Superior temporal gyrus (tissue), 1 donor: ENCODE measurements at regions not wholly inside any gene's neighbourhood (a gene's known extent, or its start where the extent isn't known, plus 50 kb on each side); places are given as distances from the start of the nearest gene placed in this dataset.

Experiments used
- DNase-seq: peaks from one replicate; pipeline ENCODE4 v3.0.0-alpha.2; 2016; ENCODE audit errors: extremely low spot score

DNA sequence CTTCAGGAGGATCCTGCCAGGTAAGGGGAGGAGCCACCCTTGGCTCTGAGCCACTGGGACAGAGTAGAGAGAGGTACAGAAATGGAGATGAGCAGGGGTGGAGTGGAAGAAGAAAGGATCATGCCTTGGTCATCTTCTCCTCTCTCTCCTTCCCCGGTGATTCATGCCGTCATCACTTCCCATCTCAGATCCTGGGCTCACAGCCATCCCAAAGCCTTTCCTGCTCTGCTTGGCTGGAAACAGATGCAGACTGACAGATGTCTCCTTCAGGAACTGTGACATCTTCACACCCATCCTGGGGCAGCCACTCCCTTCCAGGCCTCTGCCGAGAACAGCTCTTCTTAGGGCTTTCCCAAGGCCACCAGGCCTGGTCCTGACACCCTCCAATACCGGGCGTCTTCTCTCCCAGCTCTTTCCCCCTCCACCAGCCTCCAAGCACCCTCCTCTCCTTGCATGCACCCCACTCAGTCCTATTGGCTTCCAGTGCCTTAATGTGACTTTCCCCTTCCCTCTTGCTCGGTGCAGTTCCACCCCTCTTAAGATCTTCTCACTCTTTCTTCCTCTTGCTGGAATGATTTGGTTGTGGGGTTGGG, 58.3 kb upstream of the TNP1 start:
- no peak for DNase-seq

DNA sequence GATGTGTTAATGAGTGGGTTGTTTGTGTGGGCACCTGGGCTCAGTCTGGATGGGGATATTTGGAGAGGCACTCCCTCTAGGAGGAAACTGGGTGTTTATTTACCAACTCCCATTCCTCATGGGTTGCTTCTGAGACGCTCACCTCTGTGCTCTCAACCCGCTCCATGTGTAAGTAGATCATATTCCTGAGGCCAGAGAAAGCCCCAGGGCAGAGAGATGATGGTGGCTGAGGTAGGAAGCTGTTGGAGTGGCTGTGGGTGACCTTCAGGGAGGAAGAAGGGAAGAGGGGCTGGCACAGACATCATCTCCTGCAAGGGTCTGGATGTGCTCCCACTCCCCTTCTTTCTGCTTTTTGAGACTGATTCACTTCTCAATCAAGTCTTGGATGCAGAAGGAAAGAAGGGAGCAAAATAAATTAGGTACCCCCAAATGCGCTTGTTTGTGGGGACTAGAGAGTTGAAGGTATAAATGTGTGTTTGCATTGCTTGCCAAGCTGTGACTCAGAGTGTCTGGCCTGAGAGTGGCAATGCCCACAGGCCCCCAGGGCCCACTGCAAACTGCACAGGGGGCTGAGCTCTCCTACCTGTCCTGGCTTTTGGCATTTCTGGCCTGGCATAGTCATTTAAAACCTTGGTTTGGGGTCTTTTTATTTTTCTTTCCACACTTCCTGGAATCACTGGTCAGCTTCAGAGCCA, 57.2 kb upstream of the TNP1 start:
- no peak for DNase-seq

DNA sequence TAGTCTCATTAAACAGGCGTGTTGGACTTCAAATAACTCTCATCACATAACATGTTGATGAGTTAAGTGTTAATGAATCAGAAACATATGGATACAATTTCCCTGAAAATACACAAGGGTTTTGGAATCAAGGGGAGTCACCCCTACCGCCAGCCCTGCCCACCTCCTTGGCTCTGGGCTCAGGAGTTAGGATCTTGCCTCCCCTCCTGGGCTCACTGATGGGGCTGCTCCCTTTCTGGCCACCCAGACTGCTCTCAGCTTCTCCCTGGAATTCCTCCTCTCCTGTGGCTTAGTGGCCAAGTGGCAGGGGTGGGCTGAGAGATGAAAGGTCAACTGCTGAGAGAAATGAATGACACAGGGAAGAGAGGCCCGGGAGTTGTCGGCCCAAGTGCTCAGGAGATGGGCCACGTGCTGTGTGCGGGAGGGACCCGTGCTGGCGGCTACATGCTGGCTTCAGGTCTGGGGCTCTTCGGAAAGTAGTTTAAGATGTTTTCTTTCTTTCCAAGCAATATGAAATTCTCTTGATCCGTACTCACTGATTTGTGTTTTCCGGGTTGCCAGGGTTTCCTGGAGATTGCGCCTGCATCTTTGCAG, 55.8 kb upstream of the TNP1 start:
- no peak for DNase-seq

DNA sequence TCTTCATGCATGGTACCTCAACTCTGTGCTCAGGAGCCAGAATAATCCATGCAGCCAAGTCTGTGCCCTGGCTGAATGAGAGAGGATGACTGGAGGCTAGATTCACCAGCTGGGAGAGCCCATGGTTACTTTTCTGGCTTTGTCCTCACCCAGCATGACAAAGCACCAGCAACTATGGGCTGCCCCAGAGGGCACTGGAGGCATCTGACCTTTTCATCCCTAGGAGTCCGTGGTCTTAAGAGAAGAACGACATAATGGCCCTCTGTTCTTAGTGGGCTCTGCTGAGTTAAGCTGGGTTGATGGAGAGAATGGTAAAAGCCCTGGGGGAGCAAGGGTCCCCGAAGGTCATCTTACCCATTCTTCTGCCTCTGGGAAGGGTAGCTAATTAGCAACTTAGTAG, 54.6 kb upstream of the TNP1 start:
- DNase-seq: no peak

DNA sequence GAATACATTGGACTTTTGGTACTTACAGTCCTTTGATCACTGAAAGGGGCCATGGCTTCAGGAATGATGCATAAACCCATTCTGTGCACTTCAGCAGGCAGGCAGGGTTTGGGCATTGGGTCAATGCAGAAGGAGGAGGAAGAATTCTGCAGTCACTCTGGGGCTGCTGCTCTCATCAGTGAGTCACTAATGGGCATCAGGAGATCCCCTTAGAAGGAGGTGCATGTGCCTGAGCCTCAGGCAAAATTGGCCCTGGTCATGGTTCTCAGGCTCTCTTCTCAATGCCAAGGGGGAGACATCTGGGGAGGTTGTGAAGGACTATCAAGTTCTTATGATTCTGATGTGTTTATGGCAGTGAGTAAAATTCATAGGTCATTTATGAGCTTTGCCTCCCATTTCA, 52.0 kb upstream of the TNP1 start:
- DNase-seq: no peak

DNA sequence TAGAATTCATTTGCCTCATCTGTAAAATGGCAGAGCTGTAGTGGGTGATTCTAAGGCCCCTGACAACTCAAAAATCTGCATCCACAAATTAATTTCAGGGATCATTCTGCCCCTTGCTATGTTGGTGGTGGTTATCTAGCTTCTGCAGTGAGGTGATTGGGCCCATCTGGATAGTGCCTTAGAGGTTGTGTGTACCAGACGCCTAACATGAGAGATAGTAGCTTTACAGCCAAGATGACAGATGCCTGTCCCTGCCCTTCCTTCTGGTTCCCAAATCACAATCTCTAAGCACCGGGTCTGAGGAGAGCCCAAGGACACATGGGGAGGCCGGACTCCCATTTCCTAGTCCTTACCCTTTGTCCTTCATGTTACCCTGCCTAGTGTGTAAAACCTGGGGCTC, 51.1 kb upstream of the TNP1 start:
- no peak for DNase-seq

DNA sequence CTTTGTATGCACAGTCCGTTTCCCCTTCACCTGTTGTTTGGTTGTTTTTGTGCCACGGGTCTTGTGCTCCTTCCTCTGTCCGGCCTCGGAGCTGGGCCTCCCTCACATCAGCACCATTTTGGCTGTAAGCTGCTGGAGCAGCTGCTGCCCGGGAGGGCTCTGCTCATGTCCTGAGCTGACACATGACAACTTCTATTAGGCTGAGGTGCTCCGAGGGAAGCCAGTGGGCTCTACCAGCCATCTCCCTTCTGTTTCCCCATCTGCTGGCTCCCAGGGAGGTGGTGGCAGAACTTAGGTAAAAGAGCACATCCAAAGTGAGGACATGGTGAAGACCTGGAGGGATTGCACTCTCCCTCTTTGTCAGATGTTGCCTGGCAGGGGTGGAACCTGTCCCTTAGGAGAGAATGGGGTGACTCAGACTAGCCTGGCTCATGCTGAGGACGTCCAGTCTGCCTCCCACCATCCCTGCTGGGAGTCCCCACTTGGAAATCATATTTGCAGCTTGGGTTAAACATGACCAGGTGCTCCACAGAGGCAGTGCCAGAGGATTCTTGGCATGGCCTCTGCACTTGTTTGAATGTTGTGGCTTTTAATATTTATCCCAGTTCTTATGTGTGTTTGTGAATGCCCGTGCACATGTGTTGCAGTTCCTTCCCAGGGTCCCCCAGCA, 49.8 kb upstream of the TNP1 start:
- DNase-seq: no peak
